Panc1 (cell line): ENCODE measurements at regions not wholly inside any gene's neighbourhood (a gene's known extent, or its start where the extent isn't known, plus 50 kb on each side); places are given as distances from the start of the nearest gene placed in this dataset.

Experiments used
- ATAC-seq: fragments of 200-7000 bp; cut with Tn5 transposase; 2 replicates; pipeline ENCODE4 v1.9.1; 2020; ENCODE audit warnings: mild to moderate bottlenecking, moderate library complexity
- BruUV-seq: library from RNA; stranded (reverse); fragments of 400-500 nt; replicated peaks from 2 replicates; lab custom pipeline; 2021; lab: Mats Ljungman, UMichigan
- CTCF ChIA-PET: fragments of 300-600 bp; sonication (Branson Sonifier 250); formaldehyde crosslinking; loops from one replicate; lab custom pipeline; 2022; ENCODE audit warnings: antibody characterized with exemption; lab: Charles Lee
- POLR2A ChIA-PET: fragments of 300-600 bp; sonication (Branson Sonifier 250); formaldehyde crosslinking; loops from one replicate; lab custom pipeline; 2022; ENCODE audit warnings: antibody characterized with exemption; lab: Charles Lee
- DNase-seq: peaks from one replicate; pipeline ENCODE4 v3.0.0-alpha.2; 2010; ENCODE audit warnings: low read depth, low spot score
- H3K27ac ChIP-seq: 2 replicates; pipeline ENCODE4 v1.5.1; 2011; ENCODE audit warnings: mild to moderate bottlenecking, low read length, inconsistent platforms
- H3K27me3 ChIP-seq: fragments of 200-500 bp; sonication (Bioruptor generic); 2 replicates; pipeline ENCODE4 v1.6.0; 2014; ENCODE audit warnings: low read length, inconsistent platforms; ENCODE audit not compliant: control insufficient read depth, insufficient read depth
- H3K36me3 ChIP-seq: fragments of 200-500 bp; sonication (Bioruptor generic); 2 replicates; pipeline ENCODE4 v1.5.1; 2014; ENCODE audit warnings: inconsistent platforms, mild to moderate bottlenecking, low read length, moderate library complexity; ENCODE audit not compliant: control insufficient read depth, insufficient read depth
- H3K4me1 ChIP-seq: 2 replicates; pipeline ENCODE4 v1.5.1; 2011; ENCODE audit warnings: inconsistent platforms, mild to moderate bottlenecking, low read length, moderate library complexity; ENCODE audit not compliant: control insufficient read depth, insufficient read depth
- H3K4me3 ChIP-seq, 2 experiments: 2 replicates each; pipeline ENCODE4 v1.5.1; 2011 to 2012; ENCODE audit warnings: low read depth in 2 of 2, low read length in 2 of 2, mild to moderate bottlenecking in 2 of 2, inconsistent platforms in 1 of 2, moderate library complexity in 1 of 2
- H3K9me3 ChIP-seq: fragments of 200-500 bp; sonication (Bioruptor generic); 2 replicates; pipeline ENCODE4 v1.5.1; 2014; ENCODE audit warnings: low read depth, mild to moderate bottlenecking, inconsistent platforms, low read length, moderate library complexity; ENCODE audit not compliant: control insufficient read depth, insufficient read depth
- POLR2AphosphoS5 ChIP-seq: IDR thresholded peaks from 2 replicates; pipeline ENCODE4 v1.6.1; 2012; ENCODE audit warnings: mild to moderate bottlenecking, low read depth, low read length, moderate library complexity
- SIN3A ChIP-seq: IDR thresholded peaks from 2 replicates; pipeline ENCODE4 v1.6.1; 2012; ENCODE audit warnings: low read depth, mild to moderate bottlenecking, low read length, moderate library complexity, borderline replicate concordance; ENCODE audit not compliant: insufficient read depth
- TCF7L2 ChIP-seq: IDR thresholded peaks from 2 replicates; pipeline ENCODE4 v1.6.1; 2011; ENCODE audit warnings: mild to moderate bottlenecking, low read depth, low read length, inconsistent platforms
- in situ Hi-C: cut with HindIII; loops from 2 replicates; pipeline ENCODE4 v1.10.0; 2016; ENCODE audit warnings: low sequenced_read_pairs, low pct_unique_long_range_greater_than_20kb
- intact Hi-C: fragments of 100-400 bp; cut with micrococcal nuclease; formaldehyde crosslinking; loops from one replicate; pipeline ENCODE4 v1.10.0; 2022; ENCODE audit not compliant: unreplicated experiment
- TF ChIP-seq, protein P1 (sequence below): fragments of 450-650 bp; IDR thresholded peaks from 2 replicates; pipeline ENCODE4 v1.5.1; 2017; ENCODE audit warnings: mild to moderate bottlenecking
- TF ChIP-seq, protein P2 (sequence below), 2 experiments: IDR thresholded peaks; 2 replicates each; pipeline ENCODE4 v1.6.1; 2011 to 2012; ENCODE audit warnings: low read depth in 2 of 2, control low read depth in 1 of 2, low read length in 1 of 2, mild to moderate bottlenecking in 1 of 2, moderate library complexity in 1 of 2; ENCODE audit not compliant: insufficient read depth in 1 of 2

DNA sequence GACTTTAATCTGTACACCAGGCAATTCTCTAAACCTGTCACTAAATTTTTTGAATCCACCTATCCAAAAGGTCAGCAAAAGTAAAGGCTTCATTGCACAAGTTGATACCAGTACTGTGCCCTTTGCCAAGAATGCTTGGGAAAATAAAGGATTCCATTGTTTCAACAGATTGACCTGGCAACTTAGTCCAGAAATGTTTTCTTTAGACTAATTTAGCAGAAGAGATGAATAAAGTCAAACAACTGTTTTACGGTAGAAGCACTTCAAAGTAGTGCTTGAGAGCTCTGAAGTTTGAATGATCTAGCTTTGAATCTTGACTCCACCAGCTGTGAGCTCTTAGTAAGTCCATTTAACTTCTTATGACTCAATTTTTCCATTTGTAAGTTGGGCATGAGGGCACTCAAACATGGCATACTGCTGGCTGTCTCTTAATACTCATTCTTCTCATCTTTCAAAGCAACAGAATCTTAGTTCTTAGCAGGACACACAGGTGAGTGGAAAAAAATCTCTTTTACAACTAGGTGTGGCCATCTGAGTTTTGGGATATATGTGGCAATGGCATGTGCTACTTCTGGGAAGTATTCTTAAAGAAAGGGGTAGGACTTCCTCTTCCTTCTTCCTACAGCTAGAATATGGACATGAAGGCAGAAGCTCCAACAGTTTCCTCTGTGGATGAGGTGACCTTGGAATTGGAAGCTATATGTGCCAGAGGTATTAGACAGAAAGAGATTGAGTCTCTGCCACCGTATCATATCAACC lies 55.9 kb upstream of the LOC128125822 start:
- DNase-seq (no peak), ATAC-seq (no peak)
- no peaks in the 10 kb centered on the region for H3K4me1 ChIP-seq
- no peaks in the 10 kb centered on the region for H3K9me3 ChIP-seq
- H3K27ac ChIP-seq: no peak overlapping the region
- intact Hi-C loops (no loop called here), in situ Hi-C loops (no loop called here)
- BruUV-seq: no TSS peak
- no peak for TF ChIP-seq POLR2AphosphoS5
- ChIA-PET CTCF (no interaction called here), POLR2A (no interaction called here)
- H3K4me3 ChIP-seq: no peak overlapping the region
- H3K36me3 ChIP-seq: no peaks in the 10 kb centered on the region
- H3K27me3 ChIP-seq: no peaks in the 10 kb centered on the region

DNA sequence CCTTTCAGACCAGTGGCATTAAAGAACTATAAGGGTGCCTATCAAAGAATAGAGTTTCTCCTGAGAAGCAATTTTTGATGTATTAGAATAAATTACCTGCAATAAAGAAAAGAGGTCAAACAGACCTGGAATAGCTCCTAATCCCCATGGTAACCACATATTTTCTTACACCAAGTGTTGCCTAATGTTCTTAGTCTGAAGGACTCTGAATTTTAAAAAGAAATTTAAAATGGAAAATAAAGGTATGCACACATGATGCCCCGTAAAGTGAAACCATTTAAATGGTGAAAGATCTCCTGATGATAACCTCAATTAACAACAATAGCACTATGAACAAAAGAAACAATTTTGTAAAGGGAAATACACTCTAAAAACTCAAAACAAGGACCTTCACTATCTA lies 55.1 kb upstream of the LOC128125822 start:
- no peak for ATAC-seq
- Histone ChIP-seq H3K36me3 (no peaks in the 10 kb centered on the region), H3K4me3 (no peak overlapping the region), H3K4me1 (no peaks in the 10 kb centered on the region), H3K9me3 (no peaks in the 10 kb centered on the region), H3K27ac (no peak overlapping the region), H3K27me3 (no peaks in the 10 kb centered on the region)
- intact Hi-C loops: no loop called here
- no peak for DNase-seq
- in situ Hi-C loops: no loop called here
- CTCF ChIA-PET: no interaction called here
- POLR2A ChIA-PET: no interaction called here
- TF ChIP-seq, protein P1, sequence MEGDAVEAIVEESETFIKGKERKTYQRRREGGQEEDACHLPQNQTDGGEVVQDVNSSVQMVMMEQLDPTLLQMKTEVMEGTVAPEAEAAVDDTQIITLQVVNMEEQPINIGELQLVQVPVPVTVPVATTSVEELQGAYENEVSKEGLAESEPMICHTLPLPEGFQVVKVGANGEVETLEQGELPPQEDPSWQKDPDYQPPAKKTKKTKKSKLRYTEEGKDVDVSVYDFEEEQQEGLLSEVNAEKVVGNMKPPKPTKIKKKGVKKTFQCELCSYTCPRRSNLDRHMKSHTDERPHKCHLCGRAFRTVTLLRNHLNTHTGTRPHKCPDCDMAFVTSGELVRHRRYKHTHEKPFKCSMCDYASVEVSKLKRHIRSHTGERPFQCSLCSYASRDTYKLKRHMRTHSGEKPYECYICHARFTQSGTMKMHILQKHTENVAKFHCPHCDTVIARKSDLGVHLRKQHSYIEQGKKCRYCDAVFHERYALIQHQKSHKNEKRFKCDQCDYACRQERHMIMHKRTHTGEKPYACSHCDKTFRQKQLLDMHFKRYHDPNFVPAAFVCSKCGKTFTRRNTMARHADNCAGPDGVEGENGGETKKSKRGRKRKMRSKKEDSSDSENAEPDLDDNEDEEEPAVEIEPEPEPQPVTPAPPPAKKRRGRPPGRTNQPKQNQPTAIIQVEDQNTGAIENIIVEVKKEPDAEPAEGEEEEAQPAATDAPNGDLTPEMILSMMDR: no peak
- TF ChIP-seq SIN3A: no peak
- TF ChIP-seq, protein P2, sequence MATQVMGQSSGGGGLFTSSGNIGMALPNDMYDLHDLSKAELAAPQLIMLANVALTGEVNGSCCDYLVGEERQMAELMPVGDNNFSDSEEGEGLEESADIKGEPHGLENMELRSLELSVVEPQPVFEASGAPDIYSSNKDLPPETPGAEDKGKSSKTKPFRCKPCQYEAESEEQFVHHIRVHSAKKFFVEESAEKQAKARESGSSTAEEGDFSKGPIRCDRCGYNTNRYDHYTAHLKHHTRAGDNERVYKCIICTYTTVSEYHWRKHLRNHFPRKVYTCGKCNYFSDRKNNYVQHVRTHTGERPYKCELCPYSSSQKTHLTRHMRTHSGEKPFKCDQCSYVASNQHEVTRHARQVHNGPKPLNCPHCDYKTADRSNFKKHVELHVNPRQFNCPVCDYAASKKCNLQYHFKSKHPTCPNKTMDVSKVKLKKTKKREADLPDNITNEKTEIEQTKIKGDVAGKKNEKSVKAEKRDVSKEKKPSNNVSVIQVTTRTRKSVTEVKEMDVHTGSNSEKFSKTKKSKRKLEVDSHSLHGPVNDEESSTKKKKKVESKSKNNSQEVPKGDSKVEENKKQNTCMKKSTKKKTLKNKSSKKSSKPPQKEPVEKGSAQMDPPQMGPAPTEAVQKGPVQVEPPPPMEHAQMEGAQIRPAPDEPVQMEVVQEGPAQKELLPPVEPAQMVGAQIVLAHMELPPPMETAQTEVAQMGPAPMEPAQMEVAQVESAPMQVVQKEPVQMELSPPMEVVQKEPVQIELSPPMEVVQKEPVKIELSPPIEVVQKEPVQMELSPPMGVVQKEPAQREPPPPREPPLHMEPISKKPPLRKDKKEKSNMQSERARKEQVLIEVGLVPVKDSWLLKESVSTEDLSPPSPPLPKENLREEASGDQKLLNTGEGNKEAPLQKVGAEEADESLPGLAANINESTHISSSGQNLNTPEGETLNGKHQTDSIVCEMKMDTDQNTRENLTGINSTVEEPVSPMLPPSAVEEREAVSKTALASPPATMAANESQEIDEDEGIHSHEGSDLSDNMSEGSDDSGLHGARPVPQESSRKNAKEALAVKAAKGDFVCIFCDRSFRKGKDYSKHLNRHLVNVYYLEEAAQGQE (IDR thresholded peaks at IDR 0.05; ENCODE audit: insufficient read depth in 1 of 2, low read depth in 2 of 2, low read length in 1 of 2): no peak
- no peak for TF ChIP-seq POLR2AphosphoS5
- no peak for TF ChIP-seq TCF7L2
- BruUV-seq: no TSS peak

DNA sequence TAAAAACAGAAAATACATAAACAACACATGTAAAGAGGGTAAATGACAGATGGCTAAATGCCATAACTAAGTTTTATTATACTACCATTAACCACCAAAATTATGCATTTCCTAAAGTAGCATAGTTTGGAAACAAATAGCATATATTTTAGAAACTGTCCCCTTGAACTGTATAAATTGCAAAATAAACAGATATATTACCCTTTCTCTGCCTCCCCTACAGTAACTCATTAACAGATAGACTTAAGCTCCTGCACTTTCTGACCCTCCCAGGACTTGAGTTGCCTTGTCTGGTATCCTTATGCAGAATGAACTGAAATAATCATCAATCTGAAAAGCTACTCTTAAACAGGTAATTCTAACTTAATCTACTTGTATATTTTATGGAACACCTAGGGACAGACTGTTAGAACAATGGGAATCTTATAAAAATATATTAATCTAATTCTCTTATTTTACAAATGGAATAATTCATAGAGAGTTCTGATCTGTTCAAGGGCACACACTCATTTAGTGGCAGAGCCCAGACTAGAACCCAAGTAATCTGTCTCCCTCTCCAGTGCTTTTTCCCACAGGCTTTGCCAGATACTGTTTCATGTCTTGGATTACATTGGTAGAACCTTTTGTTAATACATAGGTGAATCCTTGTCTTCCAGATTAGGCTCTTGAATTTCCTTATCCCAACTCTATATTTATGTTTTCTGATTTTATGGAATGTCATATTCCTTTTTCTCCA lies 50.6 kb upstream of the LOC128125822 start:
- H3K9me3 ChIP-seq: no peaks in the 10 kb centered on the region
- H3K27ac ChIP-seq: no peak overlapping the region
- H3K27me3 ChIP-seq: no peaks in the 10 kb centered on the region
- H3K4me3 ChIP-seq: no peak overlapping the region
- POLR2A ChIA-PET: no interaction called here
- BruUV-seq: no TSS peak
- CTCF ChIA-PET: no interaction called here
- no peak for TF ChIP-seq TCF7L2
- TF ChIP-seq, protein P2 (IDR thresholded peaks at IDR 0.05; ENCODE audit: insufficient read depth in 1 of 2, low read depth in 2 of 2, low read length in 1 of 2): no peak
- TF ChIP-seq SIN3A: no peak
- TF ChIP-seq, protein P1: no peak
- TF ChIP-seq POLR2AphosphoS5: no peak
- in situ Hi-C loops (no loop called here), intact Hi-C loops (no loop called here)
- H3K4me1 ChIP-seq: no peaks in the 10 kb centered on the region
- no peaks in the 10 kb centered on the region for H3K36me3 ChIP-seq
- DNase-seq (no peak), ATAC-seq (no peak)
